GM12864 (cell line): ENCODE measurements at regions not wholly inside any gene's neighbourhood (a gene's known extent, or its start where the extent isn't known, plus 50 kb on each side); places are given as distances from the start of the nearest gene placed in this dataset.

ENCODE experiments used
- DNase-seq: peaks from one replicate; pipeline ENCODE4 v3.0.0-alpha.2; 2011; ENCODE audit warnings: low read depth
- H3K4me3 ChIP-seq: 2 replicates; pipeline ENCODE4 v1.5.1; 2011; ENCODE audit warnings: mild to moderate bottlenecking, low read depth, low read length, control low read depth
- TF ChIP-seq, protein P1 (sequence below): IDR thresholded peaks from 2 replicates; pipeline ENCODE4 v1.5.1; 2011; ENCODE audit warnings: low read depth, mild to moderate bottlenecking, moderate library complexity, low read length, control low read depth, inconsistent platforms; ENCODE audit errors: missing control alignments

DNA sequence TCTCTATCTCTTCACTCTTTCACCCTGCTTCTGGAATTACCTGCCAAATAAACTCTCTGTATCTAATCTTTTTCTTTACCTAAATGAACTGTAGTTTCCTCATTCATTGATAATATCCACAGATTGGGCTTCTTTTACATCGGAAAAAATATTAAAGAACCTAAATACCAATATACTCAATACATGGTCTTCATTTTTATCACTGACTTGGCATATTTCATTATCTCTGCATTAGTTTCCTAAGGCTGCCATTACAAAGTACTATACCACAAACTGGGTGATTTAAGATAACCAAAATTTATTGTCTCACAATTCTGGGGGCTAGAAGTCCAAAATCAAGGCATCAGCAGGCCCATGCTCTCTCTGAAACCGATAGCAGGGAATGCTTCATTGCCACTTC lies 411.9 kb upstream of the SPTLC3 start:
- no peak for DNase-seq
- no peak overlapping the region for H3K4me3 ChIP-seq
- TF ChIP-seq, protein P1, sequence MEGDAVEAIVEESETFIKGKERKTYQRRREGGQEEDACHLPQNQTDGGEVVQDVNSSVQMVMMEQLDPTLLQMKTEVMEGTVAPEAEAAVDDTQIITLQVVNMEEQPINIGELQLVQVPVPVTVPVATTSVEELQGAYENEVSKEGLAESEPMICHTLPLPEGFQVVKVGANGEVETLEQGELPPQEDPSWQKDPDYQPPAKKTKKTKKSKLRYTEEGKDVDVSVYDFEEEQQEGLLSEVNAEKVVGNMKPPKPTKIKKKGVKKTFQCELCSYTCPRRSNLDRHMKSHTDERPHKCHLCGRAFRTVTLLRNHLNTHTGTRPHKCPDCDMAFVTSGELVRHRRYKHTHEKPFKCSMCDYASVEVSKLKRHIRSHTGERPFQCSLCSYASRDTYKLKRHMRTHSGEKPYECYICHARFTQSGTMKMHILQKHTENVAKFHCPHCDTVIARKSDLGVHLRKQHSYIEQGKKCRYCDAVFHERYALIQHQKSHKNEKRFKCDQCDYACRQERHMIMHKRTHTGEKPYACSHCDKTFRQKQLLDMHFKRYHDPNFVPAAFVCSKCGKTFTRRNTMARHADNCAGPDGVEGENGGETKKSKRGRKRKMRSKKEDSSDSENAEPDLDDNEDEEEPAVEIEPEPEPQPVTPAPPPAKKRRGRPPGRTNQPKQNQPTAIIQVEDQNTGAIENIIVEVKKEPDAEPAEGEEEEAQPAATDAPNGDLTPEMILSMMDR = no peak

DNA sequence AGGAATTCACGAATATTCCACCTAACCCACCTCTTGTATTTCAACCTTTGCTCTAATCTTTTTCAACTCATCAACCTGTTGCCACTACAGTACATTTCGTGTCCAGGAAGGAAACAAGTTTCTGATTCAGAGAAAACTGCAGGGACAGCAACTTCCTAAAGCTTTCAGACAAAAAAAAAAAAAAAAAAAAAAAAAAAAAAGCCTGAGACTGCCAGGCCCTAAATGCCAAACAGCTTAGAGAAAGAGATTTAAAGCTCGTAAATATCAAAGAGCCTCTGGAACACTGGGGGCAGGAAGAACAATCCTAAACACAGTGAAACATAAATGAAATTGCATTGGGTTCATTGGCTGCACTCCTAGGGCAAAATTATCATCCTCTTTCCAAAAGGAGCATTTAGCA lies 411.2 kb upstream of the SPTLC3 start:
- no peak overlapping the region for H3K4me3 ChIP-seq
- DNase-seq = no peak
- TF ChIP-seq, protein P1 = no peak

DNA sequence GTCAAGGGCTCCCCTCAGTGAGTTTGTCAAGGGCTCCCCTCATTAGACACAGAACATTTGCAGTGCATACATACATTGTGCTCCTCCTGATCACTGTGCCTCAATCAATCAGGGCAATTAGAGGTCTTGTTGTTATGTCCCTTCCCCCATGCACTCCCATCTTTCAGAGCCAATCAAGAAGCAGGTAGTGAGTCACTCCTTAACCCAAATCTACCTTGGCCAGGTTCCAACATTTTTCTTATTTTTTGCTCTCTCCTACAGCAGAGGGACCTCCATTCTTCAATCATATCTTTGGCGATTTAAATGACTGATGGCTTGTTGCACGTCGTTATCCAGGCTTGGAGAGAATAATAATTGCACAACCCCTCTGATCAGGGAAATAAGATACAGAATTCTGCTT lies 409.9 kb upstream of the SPTLC3 start:
- no peak for DNase-seq
- H3K4me3 ChIP-seq = no peak overlapping the region
- TF ChIP-seq, protein P1 = no peak

DNA sequence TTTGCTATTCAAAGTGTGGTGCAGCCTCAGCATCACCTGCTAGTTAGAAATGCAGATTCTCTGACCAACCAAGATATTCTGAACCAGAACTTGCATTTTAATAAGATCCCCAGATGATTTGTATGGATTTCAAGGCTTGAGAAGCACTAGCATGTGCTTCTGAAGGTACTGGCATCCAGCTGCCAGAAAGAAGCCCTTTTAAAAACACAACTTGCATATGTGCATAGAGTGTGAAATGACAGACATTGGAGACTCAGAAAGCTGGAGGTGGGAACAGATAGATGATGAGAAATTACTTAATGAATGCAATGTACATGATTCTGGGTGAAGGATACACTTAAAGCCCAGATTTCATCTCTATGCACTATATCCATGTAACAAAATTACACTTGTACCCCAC lies 409.3 kb upstream of the SPTLC3 start:
- no peak overlapping the region for H3K4me3 ChIP-seq
- TF ChIP-seq, protein P1 = no peak
- no peak for DNase-seq

DNA sequence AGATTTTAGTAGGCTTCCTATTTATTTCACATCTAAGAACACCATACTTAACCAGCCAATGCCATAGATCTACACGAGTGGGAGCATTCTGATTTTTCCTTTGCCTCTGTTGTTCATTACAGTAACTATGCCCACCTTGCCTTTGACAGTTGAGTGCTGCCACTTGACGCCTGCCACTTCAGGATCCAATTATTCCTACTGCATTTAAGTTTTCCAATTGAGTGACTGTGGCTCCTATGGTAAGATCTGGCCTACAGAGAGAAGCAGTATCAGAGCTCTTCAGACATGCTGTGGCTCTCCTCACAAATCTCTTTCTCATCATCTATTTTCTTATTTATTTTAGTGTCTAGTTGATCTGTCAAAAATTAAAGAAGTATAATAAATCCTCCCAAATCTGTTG lies 403.0 kb upstream of the SPTLC3 start:
- H3K4me3 ChIP-seq = no peak overlapping the region
- TF ChIP-seq, protein P1 = no peak
- DNase-seq = no peak

DNA sequence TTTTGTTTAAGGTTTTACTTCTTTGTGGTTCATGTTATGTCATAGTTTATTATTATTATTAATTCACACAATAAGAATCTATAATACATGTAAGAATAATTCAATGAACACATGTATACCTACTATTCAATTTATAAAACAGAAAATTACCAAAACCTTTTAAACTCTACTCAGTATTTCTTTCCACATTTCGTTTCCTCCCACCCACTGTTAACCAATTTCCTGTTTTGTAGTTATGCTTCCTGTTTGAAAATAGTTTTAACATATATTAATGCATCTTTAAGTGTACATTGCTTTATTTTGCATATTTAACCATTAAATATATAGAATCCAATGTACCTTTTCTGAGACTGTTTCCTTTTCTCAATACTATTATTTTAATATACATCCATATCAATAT lies 397.9 kb upstream of the SPTLC3 start:
- DNase-seq = no peak
- H3K4me3 ChIP-seq = no peak overlapping the region
- TF ChIP-seq, protein P1 = no peak

DNA sequence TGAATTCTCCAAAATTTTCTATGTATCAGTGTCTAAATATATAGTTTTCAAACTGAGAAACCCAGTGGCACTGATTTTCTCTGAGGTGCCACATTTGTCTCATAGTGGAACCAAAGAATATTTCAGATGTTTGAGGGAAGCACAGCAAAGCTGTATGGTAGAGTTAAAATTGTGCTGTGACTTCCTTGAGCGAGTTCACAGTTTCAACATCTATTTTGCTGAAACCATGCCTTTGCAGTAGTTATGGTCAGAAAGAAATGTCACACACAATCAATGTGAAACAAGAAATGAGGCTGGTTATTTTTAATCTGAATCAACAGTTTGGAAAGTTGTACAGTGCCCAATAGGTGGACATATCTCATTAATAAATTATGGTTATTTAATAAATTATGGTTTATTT lies 394.0 kb upstream of the SPTLC3 start:
- DNase-seq = no peak
- no peak overlapping the region for H3K4me3 ChIP-seq
- TF ChIP-seq, protein P1 = no peak
